NCI-H69 (cell line): ENCODE measurements at regions not wholly inside any gene's neighbourhood (a gene's known extent, or its start where the extent isn't known, plus 50 kb on each side); places are given as distances from the start of the nearest gene placed in this dataset.
"Not testable (repeated sequence)": the region's sequence is repeated elsewhere in the genome, so short reads cannot be mapped to it uniquely, and the experiment has no call there.

Source experiments
- DNase-seq: peaks from one replicate; lab custom pipeline; 2025; lab: John Stamatoyannopoulos, UW

GRCh38 chr6:88499845-88500699 is 333.9 kb upstream of the CNR1 start:
- DNase-seq, result no peak

GRCh38 chr6:88499436-88499835 is 333.3 kb upstream of the CNR1 start:
- no peak for DNase-seq

- not testable (repeated sequence) for DNase-seq
Observed at GRCh38 chr6:88497403-88497802, 331.3 kb upstream of the CNR1 start.

GRCh38 chr6:88494401-88495140 is 328.4 kb upstream of the CNR1 start:
- DNase-seq, result peak; percentile 20

GRCh38 chr6:88493717-88494116 is 327.6 kb upstream of the CNR1 start:
- DNase-seq, result no peak

- DNase-seq, result peak; percentile 57
Observed at GRCh38 chr6:88492824-88493223, 326.7 kb upstream of the CNR1 start.

- peak; percentile 8 for DNase-seq
Observed at GRCh38 chr6:88492241-88492640, 326.1 kb upstream of the CNR1 start.

GRCh38 chr6:88491266-88491880 is 325.2 kb upstream of the CNR1 start:
- peak; percentile 36 for DNase-seq

GRCh38 chr6:88490908-88491264 is 324.7 kb upstream of the CNR1 start:
- DNase-seq, result no peak

- DNase-seq, result no peak
Observed at GRCh38 chr6:88490195-88490907, 324.2 kb upstream of the CNR1 start.

- DNase-seq, result no peak
Observed at GRCh38 chr6:88483424-88483823, 317.3 kb upstream of the CNR1 start.

GRCh38 chr6:88482465-88482864 is 316.3 kb upstream of the CNR1 start:
- no peak for DNase-seq

- DNase-seq, result peak; percentile 50
Observed at GRCh38 chr6:88481519-88481918, 315.4 kb upstream of the CNR1 start.

GRCh38 chr6:88480816-88481215 is 314.7 kb upstream of the CNR1 start:
- DNase-seq, result peak; percentile 82

GRCh38 chr6:88477413-88477812 is 311.3 kb upstream of the CNR1 start:
- no peak for DNase-seq

- DNase-seq, result no peak
Observed at GRCh38 chr6:88476388-88476787, 310.2 kb upstream of the CNR1 start.

- no peak for DNase-seq
Observed at GRCh38 chr6:88474720-88475119, 308.6 kb upstream of the CNR1 start.

GRCh38 chr6:88473589-88473988 is 307.4 kb upstream of the CNR1 start:
- no peak for DNase-seq

GRCh38 chr6:88472851-88473525 is 306.8 kb upstream of the CNR1 start:
- peak; percentile 46 for DNase-seq

- no peak for DNase-seq
Observed at GRCh38 chr6:88459643-88460042, 293.5 kb upstream of the CNR1 start.

GRCh38 chr6:88459189-88459588 is 293.0 kb upstream of the CNR1 start:
- DNase-seq, result no peak

GRCh38 chr6:88458662-88459061 is 292.5 kb upstream of the CNR1 start:
- DNase-seq, result no peak
